HG03442 (cell line): ENCODE measurements at regions not wholly inside any gene's neighbourhood (a gene's known extent, or its start where the extent isn't known, plus 50 kb on each side); places are given as distances from the start of the nearest gene placed in this dataset.

ENCODE experiments used
- ATAC-seq: cut with Tn5 transposase; IDR thresholded peaks from one replicate; pipeline ENCODE4 v1.9.1; 2021; ENCODE audit warnings: mild to moderate bottlenecking, moderate library complexity; ENCODE audit not compliant: unreplicated experiment

- no peak for ATAC-seq
Observed at GRCh38 chr9:116055536-116055935, 98.1 kb upstream of the PAPPA start.

DNA sequence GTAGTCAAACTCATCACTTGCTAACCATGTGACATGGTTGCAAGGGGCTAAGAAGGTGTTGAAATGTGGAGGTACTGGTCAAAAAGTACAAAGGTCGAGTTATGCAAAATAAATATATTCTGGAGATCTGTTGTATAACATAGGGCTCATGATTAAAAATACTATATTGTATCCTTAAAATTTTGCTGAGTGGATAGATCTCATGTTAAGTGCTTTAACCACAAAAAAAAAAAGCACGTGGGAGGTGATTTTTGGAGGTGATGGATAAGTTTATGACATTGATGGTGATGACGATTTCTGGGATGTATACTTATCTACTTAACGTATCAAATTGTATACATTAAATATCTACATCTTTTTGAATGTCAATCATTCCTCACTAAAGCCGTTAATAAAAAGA, 96.2 kb upstream of the PAPPA start:
- no peak for ATAC-seq

- ATAC-seq, result no peak
Observed at GRCh38 chr9:116058421-116058820, 95.2 kb upstream of the PAPPA start.

DNA sequence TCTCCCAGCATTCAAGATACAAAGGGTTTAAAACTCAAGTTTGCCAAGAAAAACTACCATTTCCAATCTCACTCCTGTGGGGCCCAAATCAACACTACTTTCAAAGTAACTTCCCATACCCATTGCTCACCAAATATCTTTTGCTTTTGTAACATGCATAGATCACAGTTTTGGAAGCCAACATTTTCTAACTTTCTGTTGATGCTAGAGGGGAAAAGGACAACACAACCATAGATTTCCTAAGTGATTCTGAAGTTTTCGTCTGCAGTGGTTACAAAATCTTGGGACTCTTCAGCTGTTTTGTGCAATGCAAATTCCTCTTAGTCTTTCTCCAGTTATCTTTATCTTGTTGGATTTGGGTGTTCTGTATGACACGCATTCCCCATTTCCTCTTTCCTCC, 94.1 kb upstream of the PAPPA start:
- no peak for ATAC-seq

GRCh38 chr9:116060631-116061030, 93.0 kb upstream of the PAPPA start:
- no peak for ATAC-seq

GRCh38 chr9:116061546-116062205, 91.9 kb upstream of the PAPPA start:
- ATAC-seq, result no peak

DNA sequence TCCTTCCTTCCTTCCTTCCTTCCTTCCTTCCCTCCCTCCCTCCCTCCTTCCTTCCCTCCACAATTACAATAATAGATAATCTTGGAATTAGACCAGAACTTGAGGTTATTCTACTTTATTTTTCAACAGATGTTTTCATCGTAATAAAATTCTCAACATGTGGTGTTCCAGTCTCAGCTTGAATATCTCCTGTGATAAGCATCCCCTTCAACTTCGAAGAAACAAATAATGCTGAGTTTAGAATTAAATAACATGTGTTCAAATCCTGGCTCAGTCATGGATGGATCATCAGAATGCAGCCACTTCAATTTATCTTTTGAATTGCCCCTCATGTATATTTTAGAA, 91.4 kb upstream of the PAPPA start:
- ATAC-seq, result no peak

DNA sequence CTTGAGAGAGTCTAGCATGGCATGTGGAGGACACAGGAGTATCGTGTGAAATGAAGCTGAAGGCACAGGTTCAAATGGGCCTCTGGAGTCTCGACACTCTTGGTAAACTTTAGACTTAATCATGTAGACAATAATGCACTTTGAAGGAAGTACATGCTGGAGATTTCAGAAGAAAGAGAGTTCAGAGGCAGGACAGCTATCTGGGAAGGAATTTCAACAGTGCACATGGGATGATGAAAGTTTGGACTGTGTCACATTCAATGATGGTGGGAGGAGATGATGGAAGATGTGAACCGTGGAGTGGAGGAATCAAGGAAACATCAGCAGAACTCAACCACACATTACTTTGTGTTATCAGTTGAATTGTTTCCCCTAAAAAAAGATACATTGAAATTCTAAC, 88.6 kb upstream of the PAPPA start:
- ATAC-seq, result no peak

DNA sequence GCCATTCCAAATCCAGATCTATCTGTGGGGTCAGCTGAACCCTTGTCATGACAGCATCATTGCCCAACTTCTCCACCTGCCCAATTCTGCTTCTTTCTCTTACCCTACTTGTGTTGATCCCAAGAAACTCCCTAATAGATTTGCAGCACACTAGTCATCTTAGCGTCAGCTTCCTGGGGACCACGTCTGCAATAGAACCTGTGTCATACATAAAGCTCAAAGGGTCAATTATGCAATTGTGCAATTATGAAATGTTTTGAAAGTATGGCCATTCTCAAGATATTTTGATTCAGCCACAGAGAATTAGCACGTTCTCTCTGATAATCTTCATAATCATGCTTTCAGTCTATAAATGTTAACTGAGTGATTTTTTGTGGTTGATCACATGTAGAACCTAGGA, 87.4 kb upstream of the PAPPA start:
- no peak for ATAC-seq

DNA sequence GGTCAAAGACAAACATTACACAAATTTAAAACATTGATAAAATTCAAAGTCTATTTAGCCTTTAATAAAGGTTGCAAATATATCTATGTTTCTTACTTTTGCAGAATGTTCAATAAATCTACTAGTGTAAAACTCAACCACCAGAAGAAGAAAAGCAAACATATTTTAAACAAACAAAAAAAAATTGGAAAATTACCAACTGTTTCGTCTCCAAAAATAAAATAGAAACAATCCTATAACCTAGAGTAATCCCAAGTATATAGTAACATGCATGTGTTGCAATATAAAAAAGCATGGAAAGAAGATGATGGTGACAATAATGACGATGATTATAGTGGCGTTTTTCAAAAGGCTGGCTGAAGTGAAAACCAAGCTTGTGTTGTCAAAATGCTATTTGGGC, 86.0 kb upstream of the PAPPA start:
- no peak for ATAC-seq

DNA sequence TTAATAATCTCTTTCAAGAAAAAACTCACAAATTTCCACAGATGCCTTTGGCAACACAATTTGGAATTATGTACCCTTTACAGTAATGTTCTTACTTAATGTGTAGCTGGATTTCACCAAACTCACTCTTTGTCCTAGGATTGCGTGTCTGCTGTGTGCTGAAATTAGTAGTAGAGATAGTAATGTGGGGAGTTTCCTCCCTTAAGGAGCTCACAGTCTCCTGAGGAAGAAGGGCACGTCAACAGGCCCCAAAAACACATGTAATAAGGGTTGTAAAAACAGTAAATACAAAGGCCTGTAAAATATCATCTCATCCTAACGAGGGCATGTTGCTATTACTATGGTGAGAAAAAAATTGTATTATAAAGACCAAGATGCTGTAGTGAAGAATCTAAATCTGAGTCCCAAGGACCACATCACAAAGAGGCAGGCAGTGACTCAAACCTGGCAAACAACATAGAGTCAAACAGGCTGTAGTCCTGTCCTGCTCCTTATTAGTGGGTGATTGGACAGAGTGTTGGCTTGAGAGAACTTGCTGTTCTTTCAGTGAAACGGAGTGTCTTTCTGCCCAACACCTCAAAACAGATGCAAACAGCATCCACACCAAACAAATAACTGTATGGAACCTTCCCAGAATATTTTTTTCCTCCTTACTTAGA, 83.2 kb upstream of the PAPPA start:
- ATAC-seq, result no peak

DNA sequence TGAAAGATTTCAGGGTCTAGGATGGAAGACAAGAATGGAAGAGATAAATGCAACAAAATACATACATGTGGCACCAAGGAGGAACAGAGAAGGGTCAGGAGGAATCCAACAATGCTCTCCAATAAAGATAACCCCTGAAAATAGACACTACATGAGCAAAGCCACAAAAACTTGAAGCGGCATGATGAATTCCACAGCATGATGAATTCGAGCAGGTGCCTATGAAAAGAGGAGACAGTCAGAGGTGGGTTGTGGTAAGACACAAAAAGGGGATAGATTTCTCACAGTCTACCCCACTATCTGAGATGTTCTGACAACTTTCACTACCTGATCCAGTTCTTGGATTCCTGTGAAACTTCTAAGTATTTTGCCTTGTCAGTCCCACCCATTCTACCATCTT, 81.5 kb upstream of the PAPPA start:
- no peak for ATAC-seq

DNA sequence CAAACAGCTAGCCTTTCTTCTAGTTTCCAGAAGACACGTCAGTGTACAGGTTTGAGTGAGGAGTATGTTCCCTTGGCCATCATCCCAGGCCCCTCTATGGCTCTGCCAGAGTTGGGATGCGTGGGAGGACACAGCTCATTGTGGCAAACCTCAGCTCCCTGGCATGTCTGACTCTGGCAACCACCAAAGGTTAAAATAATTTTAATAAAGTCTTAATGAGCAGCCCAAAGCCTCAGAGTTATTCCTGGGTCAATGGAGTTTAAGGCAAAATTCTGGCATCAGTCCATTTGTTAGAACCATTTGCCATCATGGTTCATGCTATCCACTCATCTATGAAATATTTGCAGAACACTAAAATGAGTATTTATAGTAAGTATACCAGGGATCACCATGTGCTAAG, 79.8 kb upstream of the PAPPA start:
- ATAC-seq, result no peak

- no peak for ATAC-seq
Observed at GRCh38 chr9:116074658-116075057, 78.9 kb upstream of the PAPPA start.

DNA sequence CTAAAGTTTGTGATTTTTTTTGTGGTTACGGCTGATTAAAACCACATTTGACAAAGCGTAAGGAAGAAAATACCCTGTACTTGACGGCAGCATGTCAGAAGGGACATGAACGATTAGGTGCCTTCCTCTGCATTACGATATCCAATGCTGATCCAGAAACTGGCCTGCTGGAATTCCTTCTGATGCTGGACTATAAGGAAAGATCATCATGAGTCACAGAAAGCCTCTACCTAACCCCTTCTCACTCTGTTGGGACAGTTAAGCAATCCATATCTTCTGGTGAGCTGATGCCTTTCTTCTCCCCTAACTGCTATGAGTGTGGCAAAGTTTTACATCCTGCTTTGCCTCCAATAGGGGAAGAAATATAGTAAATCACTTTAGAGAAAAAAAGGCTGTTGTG, 78.4 kb upstream of the PAPPA start:
- no peak for ATAC-seq

DNA sequence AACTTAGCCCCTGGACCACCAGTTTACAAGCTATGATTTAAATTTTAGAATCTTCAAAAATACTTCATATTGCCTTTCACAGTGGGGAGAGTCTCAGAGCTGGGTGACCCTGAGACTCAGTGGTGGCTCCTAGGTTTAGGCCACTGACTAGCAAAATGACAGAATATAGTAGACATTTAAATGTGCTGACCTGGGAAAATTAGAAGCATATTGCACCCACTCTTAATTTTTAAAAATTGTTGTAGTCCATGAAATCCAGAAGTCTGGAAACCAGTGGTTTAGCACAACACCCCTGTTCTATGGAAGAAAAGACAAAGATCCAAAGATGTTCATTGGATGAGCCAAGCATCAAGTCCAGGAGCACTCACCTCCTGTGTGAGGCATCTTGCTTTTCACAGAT, 75.0 kb upstream of the PAPPA start:
- ATAC-seq, result no peak

GRCh38 chr9:116080561-116080960, 73.0 kb upstream of the PAPPA start:
- no peak for ATAC-seq

DNA sequence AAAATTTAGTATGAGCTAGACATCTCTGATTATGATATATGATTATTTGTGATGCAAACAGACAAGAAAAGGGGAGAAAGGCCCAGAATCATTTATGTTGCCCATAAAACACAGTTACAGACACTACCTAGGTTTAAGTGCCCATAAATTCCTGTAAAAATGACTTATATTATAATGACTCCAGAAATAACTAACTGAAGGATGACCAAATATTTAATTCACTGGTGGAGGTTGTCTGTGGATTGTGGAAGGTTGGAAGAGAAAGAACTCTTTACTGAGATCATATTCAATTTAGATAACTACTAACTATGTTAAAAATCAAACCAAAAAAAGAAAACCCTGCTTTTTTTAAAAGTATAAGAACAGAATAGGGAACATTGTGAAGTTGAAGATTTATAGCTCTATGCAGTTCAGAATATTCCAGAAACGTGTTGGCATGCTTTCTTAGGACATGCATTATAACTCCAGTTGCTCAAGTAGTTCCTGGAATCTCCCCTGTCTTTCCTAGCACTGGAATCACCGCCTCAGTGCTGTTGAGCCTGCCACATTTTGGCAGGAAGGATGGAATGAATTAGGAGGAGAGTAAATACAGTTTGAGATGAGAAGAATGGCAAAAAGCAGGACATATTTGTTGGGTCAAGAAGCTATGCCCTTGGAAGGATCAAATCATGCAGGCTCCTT, 72.0 kb upstream of the PAPPA start:
- ATAC-seq, result no peak

DNA sequence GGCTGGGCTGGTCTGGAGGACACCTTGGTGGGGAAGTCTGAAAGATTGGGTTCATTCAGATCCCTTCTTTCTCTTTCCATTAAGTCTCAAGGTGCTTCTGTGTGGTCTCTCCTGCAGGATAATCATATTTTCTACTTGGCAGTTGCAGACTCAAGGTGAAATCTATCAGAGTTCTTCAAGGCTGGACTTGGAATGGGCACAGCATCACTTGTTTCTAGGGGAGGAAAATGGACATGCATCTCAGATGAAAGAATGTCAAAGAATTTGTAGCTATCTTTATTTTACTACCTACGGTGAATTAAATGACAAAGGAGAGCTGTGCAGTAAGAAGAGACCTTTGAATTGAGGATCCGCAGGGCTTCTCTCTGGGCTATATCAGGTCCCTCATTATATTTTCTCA, 69.8 kb upstream of the PAPPA start:
- ATAC-seq, result no peak

DNA sequence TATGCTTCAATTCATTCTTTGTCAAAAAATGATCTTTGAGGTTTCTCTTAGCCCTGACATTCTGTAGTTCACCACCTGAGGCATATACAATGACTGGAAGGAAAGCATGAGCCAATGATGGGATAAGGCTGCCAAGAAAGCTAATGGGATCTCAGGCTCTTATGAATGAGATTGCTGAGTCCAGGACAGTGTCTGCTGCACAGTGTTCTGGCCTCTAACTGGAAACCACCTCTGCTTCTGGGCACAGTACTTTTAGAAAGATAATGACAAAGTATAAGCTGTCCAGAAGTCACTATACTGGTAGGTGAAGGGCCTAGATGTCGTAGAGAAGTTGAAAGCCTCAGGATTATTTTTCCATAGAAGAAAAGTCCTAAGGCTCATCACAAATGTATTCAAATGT, 69.1 kb upstream of the PAPPA start:
- no peak for ATAC-seq

GRCh38 chr9:116087246-116087645, 66.3 kb upstream of the PAPPA start:
- no peak for ATAC-seq

- ATAC-seq, result no peak
Observed at GRCh38 chr9:116087751-116088194, 65.8 kb upstream of the PAPPA start.
